ENCODE measurements at regions not wholly inside any gene's neighbourhood (a gene's known extent, or its start where the extent isn't known, plus 50 kb on each side); places are given as distances from the start of the nearest gene placed in this dataset.

DNA sequence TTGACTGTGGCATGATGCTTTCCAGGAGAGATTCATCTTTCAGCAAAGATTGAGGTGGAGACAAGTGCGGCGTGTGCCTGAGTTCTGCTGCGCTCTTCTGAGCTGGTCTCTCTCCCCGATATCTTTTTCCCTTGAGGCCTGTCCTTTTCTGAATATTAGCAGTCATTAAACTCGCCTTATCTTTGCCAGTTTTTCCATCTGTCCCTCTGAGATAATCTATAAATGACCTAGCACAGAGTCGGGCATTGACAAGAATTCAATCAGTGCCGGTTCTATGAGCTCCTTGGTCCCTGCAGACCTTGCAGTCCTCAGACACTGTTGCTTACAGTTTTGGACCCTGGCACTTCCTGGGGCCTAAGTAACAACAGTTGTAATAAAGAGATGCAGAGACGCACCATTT is 89.7 kb upstream of the IKZF1 start:
- peaks cover 53 to 56% of the 10 kb centered on the region in 2 donors for H3K4me1 Mint-ChIP-seq (ENCODE audit: low read depth in 2 of 2)
- no peaks in the 10 kb centered on the region for H3K9me3 Mint-ChIP-seq
- no peak for DNase-seq (ENCODE audit: low spot score)

DNA sequence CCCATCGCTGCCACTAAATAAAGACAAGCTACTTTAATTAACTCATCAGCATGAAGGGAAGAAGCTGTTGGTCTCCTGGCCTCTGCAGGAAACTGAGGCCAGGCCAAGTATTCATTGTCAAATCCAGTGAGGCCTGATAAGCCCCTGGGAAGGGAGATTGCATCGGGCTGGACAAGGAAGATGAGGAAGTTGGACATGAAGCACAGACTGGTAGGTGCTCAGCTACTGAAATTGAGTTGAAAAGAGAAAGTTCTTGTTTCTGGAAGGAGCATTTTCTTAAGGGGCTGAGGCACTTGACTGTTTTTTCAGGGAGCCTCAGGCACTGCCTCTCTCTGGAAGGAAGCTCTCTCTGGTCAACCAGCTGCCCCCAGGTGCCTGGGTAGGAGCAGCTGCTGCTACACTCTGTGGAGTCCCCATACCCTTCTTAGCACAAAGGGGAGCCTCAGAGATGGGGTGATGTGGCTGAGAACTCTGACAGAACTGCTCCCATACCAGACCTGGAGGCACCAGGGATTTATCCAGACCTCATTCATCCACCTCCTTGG is 90.3 kb upstream of the IKZF1 start:
- Mint-ChIP-seq H3K27me3 (no peaks in the 10 kb centered on the region), H3K9me3 (no peaks in the 10 kb centered on the region), H3K4me1 (ENCODE audit: low read depth in 2 of 2) (peaks cover 55 to 58% of the 10 kb centered on the region in 2 donors), H3K36me3 (no peaks in the 10 kb centered on the region), H3K27ac (peak overlapping the region; percentile 20 to 24), H3K4me3 (peak overlapping the region; percentile 41)
- DNase-seq (ENCODE audit: low spot score) (no peak), ATAC-seq (no peak)

More for the DNA sequence above, 89.7 kb upstream of the IKZF1 start:
- Mint-ChIP-seq H3K4me3 (no peak overlapping the region), H3K27ac (peak overlapping the region; percentile 15 to 24), H3K36me3 (no peaks in the 10 kb centered on the region), H3K27me3 (no peaks in the 10 kb centered on the region)
- ATAC-seq: no peak

DNA sequence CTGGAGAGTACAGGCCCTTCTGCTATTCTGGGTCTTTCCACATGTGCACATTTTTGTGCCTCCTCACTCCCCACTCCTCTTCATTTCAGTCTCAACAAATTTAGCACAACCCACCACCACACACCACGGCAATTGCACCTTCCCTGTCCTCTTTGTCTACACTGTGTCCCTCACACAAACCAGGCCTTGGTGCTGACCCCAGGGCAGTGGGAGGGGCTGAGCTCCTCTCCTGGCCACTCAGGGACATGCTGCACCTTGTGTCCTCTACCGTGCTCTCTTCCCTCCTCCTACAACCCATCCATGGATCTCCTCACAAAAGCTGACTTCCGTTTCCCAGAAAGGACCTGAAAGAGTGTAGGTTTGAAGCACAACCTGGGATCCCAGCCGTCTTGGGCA is 90.9 kb upstream of the IKZF1 start:
- peak overlapping the region; percentile 41 for H3K4me3 Mint-ChIP-seq
- DNase-seq (ENCODE audit: low spot score): no peak

DNA sequence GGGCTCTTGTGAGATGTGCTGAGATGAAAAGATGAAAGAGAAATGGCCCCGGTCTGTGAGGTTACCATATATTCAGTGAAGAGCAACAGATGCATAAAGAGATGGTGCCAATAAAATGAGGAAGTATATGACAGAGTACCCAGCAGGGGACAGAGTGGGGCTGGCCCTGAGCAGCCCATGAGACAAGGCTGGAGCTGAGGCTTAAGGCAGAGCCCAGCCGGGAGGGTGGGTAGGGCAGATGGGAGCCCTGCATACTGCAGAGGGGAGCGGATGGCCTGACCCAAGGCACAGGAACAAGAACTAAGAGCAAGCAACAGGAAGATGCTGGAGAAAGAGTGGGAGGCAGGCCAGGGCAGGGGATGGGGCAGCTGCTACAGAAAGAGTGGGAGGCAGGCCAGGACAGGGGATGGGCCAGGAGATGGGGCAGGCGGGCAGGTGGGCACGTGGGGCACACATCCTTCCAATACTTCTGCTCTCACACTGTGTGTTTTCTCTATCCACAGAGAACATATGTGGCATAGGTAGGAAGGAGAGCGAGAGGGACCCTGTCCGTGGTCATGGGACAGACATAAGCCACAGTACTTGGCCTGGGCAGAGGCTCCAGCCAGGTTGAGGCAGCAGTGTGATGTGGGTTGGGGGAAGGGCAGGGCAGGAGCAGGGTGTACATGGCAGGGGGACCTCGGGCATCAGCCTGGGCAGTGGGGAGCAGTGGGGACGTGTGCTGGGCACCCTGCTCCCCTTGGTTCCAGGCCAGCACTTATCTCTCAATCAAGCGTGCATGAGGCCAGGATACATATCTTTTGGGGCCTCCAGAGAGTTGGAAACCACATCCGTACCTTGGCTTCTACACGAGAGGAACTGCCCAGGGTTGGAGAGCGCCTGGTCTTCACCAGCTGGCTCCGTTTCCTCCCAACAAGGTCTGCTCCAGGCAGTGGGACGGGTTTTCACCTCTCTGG is 91.6 kb upstream of the IKZF1 start:
- Mint-ChIP-seq H3K36me3 (no peaks in the 10 kb centered on the region), H3K27me3 (no peaks in the 10 kb centered on the region), H3K9me3 (no peaks in the 10 kb centered on the region), H3K4me3 (peak overlapping the region; percentile 58), H3K27ac (peak overlapping the region; percentile 20), H3K4me1 (ENCODE audit: low read depth in 2 of 2) (peaks cover 62 to 63% of the 10 kb centered on the region in 2 donors)
- DNase-seq (ENCODE audit: low spot score): no peak
- peak; percentile 37 to 66 for ATAC-seq

More for the DNA sequence above, 90.9 kb upstream of the IKZF1 start:
- H3K4me1 Mint-ChIP-seq (ENCODE audit: low read depth in 2 of 2): peaks cover 61 to 62% of the 10 kb centered on the region in 2 donors
- ATAC-seq: peak in 1 of 2 donors; percentile 38
- H3K9me3 Mint-ChIP-seq: no peaks in the 10 kb centered on the region
- H3K36me3 Mint-ChIP-seq: no peaks in the 10 kb centered on the region
- no peaks in the 10 kb centered on the region for H3K27me3 Mint-ChIP-seq
- H3K27ac Mint-ChIP-seq: peak overlapping the region; percentile 20

DNA sequence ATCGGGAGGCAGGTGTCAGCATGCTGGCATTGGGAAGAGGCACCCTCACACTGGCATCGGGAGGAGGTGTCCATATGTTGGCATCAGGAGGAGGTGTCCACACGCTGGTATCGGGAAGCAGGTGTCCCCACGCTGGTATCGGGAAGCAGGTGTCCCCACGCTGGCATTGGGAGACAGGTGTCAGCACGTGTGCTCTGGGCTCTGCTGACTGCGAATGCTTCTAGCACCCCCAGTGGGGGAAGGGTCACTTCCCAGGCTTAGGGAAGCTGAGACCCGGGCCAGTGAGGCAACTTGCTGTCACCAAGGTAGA is 92.5 kb upstream of the IKZF1 start:
- Mint-ChIP-seq H3K36me3 (no peaks in the 10 kb centered on the region), H3K27me3 (no peaks in the 10 kb centered on the region), H3K27ac (peak overlapping the region in 1 of 2 donors; percentile 20), H3K9me3 (no peaks in the 10 kb centered on the region), H3K4me1 (ENCODE audit: low read depth in 2 of 2) (peaks cover 62 to 64% of the 10 kb centered on the region in 2 donors), H3K4me3 (peak overlapping the region; percentile 14)
- DNase-seq (ENCODE audit: low spot score) (no peak), ATAC-seq (no peak)

DNA sequence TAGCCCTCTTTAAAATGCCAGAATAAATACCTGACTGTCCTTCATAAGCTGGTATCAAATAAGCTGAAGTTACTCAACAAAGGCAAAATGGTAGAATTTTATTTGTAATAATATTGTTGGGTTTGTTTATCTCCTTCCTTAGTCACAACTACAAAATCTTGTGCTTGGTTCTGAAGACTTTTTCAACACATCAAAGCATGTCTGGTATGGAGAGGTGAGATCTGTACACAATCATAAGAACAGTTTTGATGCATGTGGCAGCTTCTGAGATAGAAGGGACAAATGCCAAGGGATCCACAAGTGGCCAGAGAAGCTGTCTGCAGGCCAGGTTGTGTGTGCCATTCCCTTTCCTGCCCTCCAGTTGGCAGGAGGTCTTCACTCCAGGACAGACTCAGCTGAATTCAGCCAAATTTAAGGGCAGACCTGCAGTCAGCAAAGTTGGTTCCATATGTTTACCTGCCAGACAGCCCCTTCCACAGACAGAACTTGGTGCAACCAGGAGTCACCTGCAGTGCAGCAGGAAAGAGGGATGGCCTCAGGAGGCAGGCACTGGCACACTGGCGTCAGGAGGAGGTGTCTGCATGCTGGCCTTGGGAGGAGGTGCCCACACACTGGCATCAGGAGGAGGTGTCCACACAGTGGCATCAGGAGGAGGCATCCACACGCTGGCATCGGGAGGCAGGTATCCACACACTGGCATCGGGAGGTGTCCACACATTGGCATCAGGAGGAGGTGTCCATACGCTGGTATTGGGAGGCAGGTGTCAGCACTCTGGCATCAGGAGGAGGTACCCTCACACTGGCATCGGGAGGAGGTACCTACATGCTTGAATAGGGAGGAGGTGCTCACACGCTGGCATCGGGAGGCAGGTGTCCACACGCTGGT is 93.1 kb upstream of the IKZF1 start:
- peak overlapping the region; percentile 30 for H3K4me3 Mint-ChIP-seq
- no peaks in the 10 kb centered on the region for H3K9me3 Mint-ChIP-seq
- H3K36me3 Mint-ChIP-seq: no peaks in the 10 kb centered on the region
- peak overlapping the region; percentile 20 to 55 for H3K27ac Mint-ChIP-seq
- no peaks in the 10 kb centered on the region for H3K27me3 Mint-ChIP-seq
- peaks cover 67 to 69% of the 10 kb centered on the region in 2 donors for H3K4me1 Mint-ChIP-seq (ENCODE audit: low read depth in 2 of 2)
- no peak for ATAC-seq
- DNase-seq (ENCODE audit: low spot score): no peak

DNA sequence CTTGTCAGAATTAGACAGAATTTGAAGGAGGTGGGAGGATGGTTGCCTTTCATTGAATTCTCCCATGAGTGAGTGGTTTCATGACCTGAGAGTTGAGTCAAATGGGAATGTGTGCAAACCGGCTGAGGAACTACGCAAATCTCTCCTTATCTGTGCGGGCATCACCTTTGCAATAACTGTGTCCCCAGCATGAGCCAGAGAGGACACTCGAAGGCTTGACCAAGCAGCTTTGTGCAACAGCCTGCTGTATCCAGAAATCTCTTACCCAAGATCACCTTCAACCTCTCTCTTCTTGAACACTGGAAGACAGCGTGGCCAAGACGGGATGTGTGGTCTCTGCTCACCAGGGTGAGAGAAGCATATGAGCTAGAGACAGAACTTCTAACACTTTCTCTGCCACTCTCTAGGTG is 93.8 kb upstream of the IKZF1 start:
- Mint-ChIP-seq H3K4me1 (ENCODE audit: low read depth in 2 of 2) (peaks cover 73 to 75% of the 10 kb centered on the region in 2 donors), H3K4me3 (peak overlapping the region; percentile 30), H3K9me3 (no peaks in the 10 kb centered on the region), H3K27ac (peak overlapping the region; percentile 20 to 55), H3K36me3 (no peaks in the 10 kb centered on the region), H3K27me3 (no peaks in the 10 kb centered on the region)
- ATAC-seq (peak in 1 of 2 donors; percentile 47), DNase-seq (ENCODE audit: low spot score) (no peak)

DNA sequence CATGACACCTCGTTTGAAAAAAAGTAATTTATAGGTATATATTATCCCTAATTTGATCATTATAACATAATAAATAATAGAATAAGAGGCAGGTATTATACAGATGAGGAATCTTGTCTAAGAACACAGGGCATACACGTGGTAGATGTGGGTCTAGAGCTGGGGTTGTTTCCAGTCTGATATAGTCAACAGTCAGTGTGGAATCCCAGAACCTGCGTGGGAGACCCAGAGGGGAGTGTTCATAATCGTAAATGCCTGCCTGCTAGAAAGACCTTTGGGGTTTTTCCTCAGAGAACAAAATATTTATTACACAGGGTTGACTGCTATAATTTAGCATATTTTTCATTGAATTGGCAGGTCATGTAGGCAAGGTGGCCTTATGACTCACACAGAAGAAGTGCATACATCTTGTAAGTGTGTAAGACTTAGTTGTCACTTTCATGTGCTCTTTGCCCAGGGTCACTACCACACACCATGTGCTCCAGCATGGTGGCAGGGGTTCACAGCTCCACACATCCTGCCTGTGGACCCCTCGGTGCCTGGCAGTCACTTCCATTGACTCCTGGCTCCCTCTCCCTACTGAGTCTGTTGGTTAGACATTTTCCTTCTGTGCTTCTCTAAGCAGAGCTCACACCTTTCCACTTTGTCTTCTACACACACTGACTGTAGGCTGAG is 94.9 kb upstream of the IKZF1 start:
- no peak for DNase-seq (ENCODE audit: low spot score)
- Mint-ChIP-seq H3K9me3 (no peaks in the 10 kb centered on the region), H3K4me3 (peak overlapping the region; percentile 30), H3K27ac (peak overlapping the region; percentile 52 to 91), H3K27me3 (no peaks in the 10 kb centered on the region), H3K4me1 (ENCODE audit: low read depth in 2 of 2) (peaks cover 77 to 78% of the 10 kb centered on the region in 2 donors), H3K36me3 (no peaks in the 10 kb centered on the region)
- peak in 1 of 2 donors; percentile 34 for ATAC-seq

DNA sequence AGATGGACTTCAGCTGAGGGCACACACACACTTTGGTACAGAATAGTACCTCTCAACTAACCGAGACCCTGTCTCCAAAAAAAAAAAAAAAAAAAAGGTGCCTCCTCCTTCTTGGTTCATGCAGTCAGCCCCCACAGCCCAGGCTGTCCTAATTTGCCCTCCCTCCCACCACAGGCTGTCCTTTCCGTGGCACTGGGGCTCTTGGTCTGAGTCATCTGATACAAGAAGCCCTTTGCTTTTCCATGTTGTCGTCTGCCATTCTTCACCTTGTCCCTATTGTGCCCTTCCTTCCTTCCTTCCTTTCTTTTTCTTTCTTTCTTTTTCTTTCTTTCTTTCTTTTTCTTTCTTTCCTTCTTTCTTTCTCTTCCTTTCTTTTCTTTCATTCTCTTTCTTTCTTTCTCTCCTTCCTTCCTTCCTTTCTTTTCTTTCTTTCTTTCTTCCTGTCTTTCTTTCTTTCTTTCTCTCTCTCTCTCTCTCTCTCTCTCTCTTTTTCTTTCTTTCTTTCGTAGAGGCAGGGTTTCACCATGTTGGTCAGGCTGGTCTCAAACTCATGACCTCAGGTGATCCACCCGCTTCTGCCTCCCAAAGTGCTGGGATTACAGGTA is 96.0 kb upstream of the IKZF1 start:
- no peaks in the 10 kb centered on the region for H3K9me3 Mint-ChIP-seq
- peak overlapping the region; percentile 54 for H3K4me3 Mint-ChIP-seq

DNA sequence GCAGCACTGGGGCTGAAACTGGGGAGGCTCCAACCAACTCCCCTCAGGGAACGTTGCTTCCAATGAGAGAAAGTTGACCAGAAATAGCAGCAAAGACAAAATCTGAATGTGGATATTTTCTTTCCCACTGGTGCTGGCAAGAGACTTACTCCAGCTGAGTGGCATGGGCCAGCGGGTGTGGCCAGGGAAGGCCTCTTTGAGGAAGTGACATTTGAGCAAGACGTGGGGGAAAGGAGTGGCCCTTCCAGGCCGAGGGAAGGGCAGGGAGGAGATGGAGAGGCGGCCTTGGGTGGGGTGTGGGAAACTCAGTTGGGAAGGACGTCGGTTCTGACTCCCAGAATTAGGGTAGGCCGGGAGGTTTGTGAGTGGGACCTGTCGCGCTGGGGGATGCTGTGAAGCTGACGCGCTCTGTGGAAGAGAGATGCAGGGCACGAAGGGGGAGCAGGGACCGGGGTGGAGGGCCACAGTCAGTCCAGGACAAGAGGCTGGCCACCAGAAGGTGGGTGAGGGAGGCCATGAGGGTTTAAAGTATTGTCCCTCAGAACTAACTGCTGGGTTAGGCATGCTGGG is 96.7 kb upstream of the IKZF1 start:
- no peak for DNase-seq (ENCODE audit: low spot score)
- ATAC-seq: no peak
- no peaks in the 10 kb centered on the region for H3K27me3 Mint-ChIP-seq
- no peaks in the 10 kb centered on the region for H3K9me3 Mint-ChIP-seq
- no peaks in the 10 kb centered on the region for H3K36me3 Mint-ChIP-seq
- peaks cover 63 to 67% of the 10 kb centered on the region in 2 donors for H3K4me1 Mint-ChIP-seq (ENCODE audit: low read depth in 2 of 2)
- no peak overlapping the region for H3K4me3 Mint-ChIP-seq
- peak overlapping the region; percentile 73 to 91 for H3K27ac Mint-ChIP-seq

More for the DNA sequence above, 96.0 kb upstream of the IKZF1 start:
- Mint-ChIP-seq H3K27me3 (no peaks in the 10 kb centered on the region), H3K27ac (peak overlapping the region; percentile 73 to 91), H3K4me1 (ENCODE audit: low read depth in 2 of 2) (peaks cover 71 to 74% of the 10 kb centered on the region in 2 donors), H3K36me3 (no peaks in the 10 kb centered on the region)
- no peak for DNase-seq (ENCODE audit: low spot score)
- ATAC-seq: no peak

DNA sequence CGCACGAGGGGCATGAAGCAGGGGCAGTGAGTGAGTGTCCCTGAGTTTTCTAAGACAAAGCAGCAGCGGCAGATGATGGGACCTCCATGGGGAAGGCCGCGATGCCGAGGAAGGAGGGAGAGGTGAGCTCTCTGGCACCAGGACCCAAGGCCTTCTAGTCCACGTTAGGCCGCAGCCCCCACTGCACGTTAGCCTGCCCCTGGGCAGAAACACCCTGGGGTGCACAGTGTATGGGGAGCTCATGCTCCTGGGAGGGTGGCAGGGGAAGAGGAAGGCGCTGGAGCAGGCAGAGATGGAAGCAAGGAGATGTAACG is 97.3 kb upstream of the IKZF1 start:
- H3K9me3 Mint-ChIP-seq: no peaks in the 10 kb centered on the region
- H3K27ac Mint-ChIP-seq: peak overlapping the region; percentile 73 to 91
- no peak for DNase-seq (ENCODE audit: low spot score)
- H3K4me1 Mint-ChIP-seq (ENCODE audit: low read depth in 2 of 2): peaks cover 58 to 62% of the 10 kb centered on the region in 2 donors
- no peak for ATAC-seq
- no peaks in the 10 kb centered on the region for H3K27me3 Mint-ChIP-seq
- no peak overlapping the region for H3K4me3 Mint-ChIP-seq
- H3K36me3 Mint-ChIP-seq: no peaks in the 10 kb centered on the region

DNA sequence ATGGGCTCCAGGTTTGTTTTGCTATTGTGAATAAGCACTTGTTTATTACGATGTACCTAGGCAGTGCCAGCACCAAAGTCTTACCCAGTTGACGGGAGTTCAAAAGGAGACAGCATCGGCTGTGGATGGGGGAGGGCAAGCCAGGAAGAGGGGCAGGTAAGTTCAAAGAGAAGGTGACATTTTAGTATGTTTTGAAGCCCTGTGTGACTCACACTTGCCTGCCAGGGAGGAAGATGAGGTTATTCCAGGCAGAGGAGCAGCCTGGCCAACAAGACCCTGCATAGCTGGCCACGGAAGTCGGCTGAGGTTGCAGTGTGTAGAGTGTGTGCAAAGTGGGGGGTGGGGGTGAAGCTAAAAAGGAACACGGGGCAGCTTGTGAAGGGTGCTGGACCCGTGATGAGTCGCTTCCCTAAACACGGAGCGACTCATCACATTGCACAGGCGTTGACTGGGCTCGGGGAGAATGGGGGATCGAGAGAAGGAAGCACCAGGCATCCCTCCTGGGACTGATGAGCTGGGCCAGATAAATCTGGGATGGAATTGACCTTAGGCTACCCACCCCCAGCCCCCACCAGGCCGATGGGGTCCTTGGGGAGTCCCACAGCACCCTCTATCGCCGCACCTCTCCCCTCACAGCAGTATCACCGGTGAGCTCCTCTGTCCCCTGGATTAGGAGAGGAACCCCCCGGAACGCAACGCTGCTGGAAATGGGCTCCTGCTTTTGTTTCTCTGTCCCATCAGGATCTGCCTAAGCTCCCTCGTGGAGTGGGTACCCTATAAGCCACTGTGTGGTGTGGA is 97.9 kb upstream of the IKZF1 start:
- H3K27ac Mint-ChIP-seq: peak overlapping the region; percentile 73 to 91
- ATAC-seq: peak; percentile 76 to 82
- H3K27me3 Mint-ChIP-seq: no peaks in the 10 kb centered on the region
- H3K4me3 Mint-ChIP-seq: peak overlapping the region; percentile 61
- H3K36me3 Mint-ChIP-seq: no peaks in the 10 kb centered on the region
- DNase-seq (ENCODE audit: low spot score): no peak
- H3K4me1 Mint-ChIP-seq (ENCODE audit: low read depth in 2 of 2): peaks cover 55 to 56% of the 10 kb centered on the region in 2 donors
- H3K9me3 Mint-ChIP-seq: no peaks in the 10 kb centered on the region

Measured in natural killer cell treated with Interleukin-12 subunit alpha and Interleukin-12 subunit beta and Interleukin-15 and Interleukin-18, amount 100 ng/mL, for 72 hours (primary cell).